ENCODE measurements at regions not wholly inside any gene's neighbourhood (a gene's known extent, or its start where the extent isn't known, plus 50 kb on each side); places are given as distances from the start of the nearest gene placed in this dataset.
"Not testable (repeated sequence)": the region's sequence is repeated elsewhere in the genome, so short reads cannot be mapped to it uniquely, and the experiment has no call there.

DNA sequence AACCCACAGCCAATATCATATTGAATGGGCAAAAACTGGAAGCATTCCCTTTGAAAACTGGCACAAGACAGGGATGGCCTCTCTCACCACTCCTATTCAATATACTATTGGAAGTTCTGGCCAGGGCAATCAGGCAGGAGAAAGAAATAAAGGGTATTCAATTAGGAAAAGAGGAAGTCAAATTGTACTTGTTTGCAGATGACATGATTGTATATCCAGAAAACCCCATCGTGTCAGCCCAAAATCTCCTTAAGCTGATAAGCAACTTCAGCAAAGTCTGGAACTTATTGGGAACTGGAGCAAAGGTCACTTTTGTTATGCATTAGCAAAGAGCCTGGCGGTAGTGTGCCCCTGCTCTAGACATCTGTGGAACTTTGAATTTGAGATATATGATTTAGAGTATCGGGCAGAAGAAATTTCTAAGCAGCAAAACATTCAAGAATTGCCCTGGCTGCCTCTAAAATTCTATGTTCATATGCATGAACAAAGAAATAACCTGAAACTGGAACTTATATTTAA is 53.4 kb upstream of the PSMA1 start:
- TF ChIP-seq ZNF223 (tag by site-specific recombination; IDR thresholded peaks at IDR 0.05); YY2 (tag by site-specific recombination; IDR thresholded peaks at IDR 0.05); ZEB2 (tag by site-specific recombination; IDR thresholded peaks at IDR 0.05); TCF7L2 (IDR thresholded peaks at IDR 0.05; ENCODE audit: borderline replicate concordance, low read depth, low read length); KLF10 (tag by site-specific recombination; IDR thresholded peaks at IDR 0.05); ZNF24 (tag by site-specific recombination; IDR thresholded peaks at IDR 0.05); ZNF747 (tag by site-specific recombination; IDR thresholded peaks at IDR 0.05); ZNF394 (tag by site-specific recombination; IDR thresholded peaks at IDR 0.05; ENCODE audit: borderline replicate concordance); YY1 (tag by site-specific recombination; IDR thresholded peaks at IDR 0.05): not testable (repeated sequence)
- TF ChIP-seq, protein P1, sequence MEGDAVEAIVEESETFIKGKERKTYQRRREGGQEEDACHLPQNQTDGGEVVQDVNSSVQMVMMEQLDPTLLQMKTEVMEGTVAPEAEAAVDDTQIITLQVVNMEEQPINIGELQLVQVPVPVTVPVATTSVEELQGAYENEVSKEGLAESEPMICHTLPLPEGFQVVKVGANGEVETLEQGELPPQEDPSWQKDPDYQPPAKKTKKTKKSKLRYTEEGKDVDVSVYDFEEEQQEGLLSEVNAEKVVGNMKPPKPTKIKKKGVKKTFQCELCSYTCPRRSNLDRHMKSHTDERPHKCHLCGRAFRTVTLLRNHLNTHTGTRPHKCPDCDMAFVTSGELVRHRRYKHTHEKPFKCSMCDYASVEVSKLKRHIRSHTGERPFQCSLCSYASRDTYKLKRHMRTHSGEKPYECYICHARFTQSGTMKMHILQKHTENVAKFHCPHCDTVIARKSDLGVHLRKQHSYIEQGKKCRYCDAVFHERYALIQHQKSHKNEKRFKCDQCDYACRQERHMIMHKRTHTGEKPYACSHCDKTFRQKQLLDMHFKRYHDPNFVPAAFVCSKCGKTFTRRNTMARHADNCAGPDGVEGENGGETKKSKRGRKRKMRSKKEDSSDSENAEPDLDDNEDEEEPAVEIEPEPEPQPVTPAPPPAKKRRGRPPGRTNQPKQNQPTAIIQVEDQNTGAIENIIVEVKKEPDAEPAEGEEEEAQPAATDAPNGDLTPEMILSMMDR (tag by site-specific recombination; IDR thresholded peaks at IDR 0.05), result not testable (repeated sequence)
- TF ChIP-seq, protein P2, sequence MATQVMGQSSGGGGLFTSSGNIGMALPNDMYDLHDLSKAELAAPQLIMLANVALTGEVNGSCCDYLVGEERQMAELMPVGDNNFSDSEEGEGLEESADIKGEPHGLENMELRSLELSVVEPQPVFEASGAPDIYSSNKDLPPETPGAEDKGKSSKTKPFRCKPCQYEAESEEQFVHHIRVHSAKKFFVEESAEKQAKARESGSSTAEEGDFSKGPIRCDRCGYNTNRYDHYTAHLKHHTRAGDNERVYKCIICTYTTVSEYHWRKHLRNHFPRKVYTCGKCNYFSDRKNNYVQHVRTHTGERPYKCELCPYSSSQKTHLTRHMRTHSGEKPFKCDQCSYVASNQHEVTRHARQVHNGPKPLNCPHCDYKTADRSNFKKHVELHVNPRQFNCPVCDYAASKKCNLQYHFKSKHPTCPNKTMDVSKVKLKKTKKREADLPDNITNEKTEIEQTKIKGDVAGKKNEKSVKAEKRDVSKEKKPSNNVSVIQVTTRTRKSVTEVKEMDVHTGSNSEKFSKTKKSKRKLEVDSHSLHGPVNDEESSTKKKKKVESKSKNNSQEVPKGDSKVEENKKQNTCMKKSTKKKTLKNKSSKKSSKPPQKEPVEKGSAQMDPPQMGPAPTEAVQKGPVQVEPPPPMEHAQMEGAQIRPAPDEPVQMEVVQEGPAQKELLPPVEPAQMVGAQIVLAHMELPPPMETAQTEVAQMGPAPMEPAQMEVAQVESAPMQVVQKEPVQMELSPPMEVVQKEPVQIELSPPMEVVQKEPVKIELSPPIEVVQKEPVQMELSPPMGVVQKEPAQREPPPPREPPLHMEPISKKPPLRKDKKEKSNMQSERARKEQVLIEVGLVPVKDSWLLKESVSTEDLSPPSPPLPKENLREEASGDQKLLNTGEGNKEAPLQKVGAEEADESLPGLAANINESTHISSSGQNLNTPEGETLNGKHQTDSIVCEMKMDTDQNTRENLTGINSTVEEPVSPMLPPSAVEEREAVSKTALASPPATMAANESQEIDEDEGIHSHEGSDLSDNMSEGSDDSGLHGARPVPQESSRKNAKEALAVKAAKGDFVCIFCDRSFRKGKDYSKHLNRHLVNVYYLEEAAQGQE (tag by site-specific recombination; IDR thresholded peaks at IDR 0.05), result not testable (repeated sequence)
